Gastroesophageal sphincter (tissue), 3 donors: ENCODE measurements at regions not wholly inside any gene's neighbourhood (a gene's known extent, or its start where the extent isn't known, plus 50 kb on each side); places are given as distances from the start of the nearest gene placed in this dataset.

Source experiments
- EP300 ChIP-seq: sonication (generic); formaldehyde crosslinking; IDR thresholded peaks from one replicate; pipeline ENCODE4 v1.6.1; 2017; ENCODE audit warnings: antibody characterized with exemption, mild to moderate bottlenecking
- POLR2A ChIP-seq, 2 donors: fragments of 450-650 bp; IDR thresholded peaks; one replicate each; pipeline ENCODE4 v1.6.1; 2017; ENCODE audit warnings: antibody characterized with exemption in 2 of 2, mild to moderate bottlenecking in 2 of 2, moderate library complexity in 1 of 2
- TF ChIP-seq, protein P1 (sequence below), 4 experiments: fragments of 200-600 bp in 2 of 4; fragments of 450-650 bp in 2 of 4; sonication (generic) in 1 of 4; IDR thresholded peaks; one replicate each; pipeline ENCODE4 v1.5.1; 2017 to 2019; ENCODE audit warnings: antibody characterized with exemption in 4 of 4, mild to moderate bottlenecking in 2 of 4, moderate library complexity in 2 of 4

DNA sequence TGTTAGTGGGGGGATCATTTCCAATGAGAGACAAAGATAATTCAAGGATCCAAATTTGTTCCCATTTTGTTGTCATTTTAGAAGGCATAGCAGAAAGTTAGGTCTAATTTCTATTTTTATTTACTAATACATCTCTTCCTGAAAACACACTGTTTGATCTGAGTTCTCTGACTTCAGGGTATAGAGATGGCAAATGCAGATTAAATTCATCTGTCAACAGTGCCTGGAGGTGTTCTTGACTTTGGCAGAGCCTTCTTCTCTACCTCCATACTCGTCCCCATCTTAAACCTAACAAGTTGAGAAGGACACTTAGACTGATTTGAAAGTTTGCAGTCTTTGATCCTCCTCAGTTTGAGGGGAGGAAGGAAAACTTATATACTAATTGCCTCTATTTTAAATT, 308.2 kb downstream of the SOX2 start:
- TF ChIP-seq, protein P1, sequence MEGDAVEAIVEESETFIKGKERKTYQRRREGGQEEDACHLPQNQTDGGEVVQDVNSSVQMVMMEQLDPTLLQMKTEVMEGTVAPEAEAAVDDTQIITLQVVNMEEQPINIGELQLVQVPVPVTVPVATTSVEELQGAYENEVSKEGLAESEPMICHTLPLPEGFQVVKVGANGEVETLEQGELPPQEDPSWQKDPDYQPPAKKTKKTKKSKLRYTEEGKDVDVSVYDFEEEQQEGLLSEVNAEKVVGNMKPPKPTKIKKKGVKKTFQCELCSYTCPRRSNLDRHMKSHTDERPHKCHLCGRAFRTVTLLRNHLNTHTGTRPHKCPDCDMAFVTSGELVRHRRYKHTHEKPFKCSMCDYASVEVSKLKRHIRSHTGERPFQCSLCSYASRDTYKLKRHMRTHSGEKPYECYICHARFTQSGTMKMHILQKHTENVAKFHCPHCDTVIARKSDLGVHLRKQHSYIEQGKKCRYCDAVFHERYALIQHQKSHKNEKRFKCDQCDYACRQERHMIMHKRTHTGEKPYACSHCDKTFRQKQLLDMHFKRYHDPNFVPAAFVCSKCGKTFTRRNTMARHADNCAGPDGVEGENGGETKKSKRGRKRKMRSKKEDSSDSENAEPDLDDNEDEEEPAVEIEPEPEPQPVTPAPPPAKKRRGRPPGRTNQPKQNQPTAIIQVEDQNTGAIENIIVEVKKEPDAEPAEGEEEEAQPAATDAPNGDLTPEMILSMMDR (IDR thresholded peaks at IDR 0.05): no peak
- TF ChIP-seq EP300 (no peak), POLR2A (IDR thresholded peaks at IDR 0.05) (no peak)
